Panc1 (cell line): ENCODE measurements at regions not wholly inside any gene's neighbourhood (a gene's known extent, or its start where the extent isn't known, plus 50 kb on each side); places are given as distances from the start of the nearest gene placed in this dataset.

Experiments
- ATAC-seq: fragments of 200-7000 bp; cut with Tn5 transposase; 2 replicates; pipeline ENCODE4 v1.9.1; 2020; ENCODE audit warnings: mild to moderate bottlenecking, moderate library complexity
- BruUV-seq: library from RNA; stranded (reverse); fragments of 400-500 nt; replicated peaks from 2 replicates; lab custom pipeline; 2021; lab: Mats Ljungman, UMichigan
- CTCF ChIA-PET: fragments of 300-600 bp; sonication (Branson Sonifier 250); formaldehyde crosslinking; loops from one replicate; lab custom pipeline; 2022; ENCODE audit warnings: antibody characterized with exemption; lab: Charles Lee
- POLR2A ChIA-PET: fragments of 300-600 bp; sonication (Branson Sonifier 250); formaldehyde crosslinking; loops from one replicate; lab custom pipeline; 2022; ENCODE audit warnings: antibody characterized with exemption; lab: Charles Lee
- DNase-seq: peaks from one replicate; pipeline ENCODE4 v3.0.0-alpha.2; 2010; ENCODE audit warnings: low read depth, low spot score
- H3K27ac ChIP-seq: 2 replicates; pipeline ENCODE4 v1.5.1; 2011; ENCODE audit warnings: mild to moderate bottlenecking, low read length, inconsistent platforms
- H3K27me3 ChIP-seq: fragments of 200-500 bp; sonication (Bioruptor generic); 2 replicates; pipeline ENCODE4 v1.6.0; 2014; ENCODE audit warnings: low read length, inconsistent platforms; ENCODE audit not compliant: control insufficient read depth, insufficient read depth
- H3K36me3 ChIP-seq: fragments of 200-500 bp; sonication (Bioruptor generic); 2 replicates; pipeline ENCODE4 v1.5.1; 2014; ENCODE audit warnings: inconsistent platforms, mild to moderate bottlenecking, low read length, moderate library complexity; ENCODE audit not compliant: control insufficient read depth, insufficient read depth
- H3K4me1 ChIP-seq: 2 replicates; pipeline ENCODE4 v1.5.1; 2011; ENCODE audit warnings: inconsistent platforms, mild to moderate bottlenecking, low read length, moderate library complexity; ENCODE audit not compliant: control insufficient read depth, insufficient read depth
- H3K4me3 ChIP-seq, 2 experiments: 2 replicates each; pipeline ENCODE4 v1.5.1; 2011 to 2012; ENCODE audit warnings: low read depth in 2 of 2, low read length in 2 of 2, mild to moderate bottlenecking in 2 of 2, inconsistent platforms in 1 of 2, moderate library complexity in 1 of 2
- H3K9me3 ChIP-seq: fragments of 200-500 bp; sonication (Bioruptor generic); 2 replicates; pipeline ENCODE4 v1.5.1; 2014; ENCODE audit warnings: low read depth, mild to moderate bottlenecking, inconsistent platforms, low read length, moderate library complexity; ENCODE audit not compliant: control insufficient read depth, insufficient read depth
- POLR2AphosphoS5 ChIP-seq: IDR thresholded peaks from 2 replicates; pipeline ENCODE4 v1.6.1; 2012; ENCODE audit warnings: mild to moderate bottlenecking, low read depth, low read length, moderate library complexity
- SIN3A ChIP-seq: IDR thresholded peaks from 2 replicates; pipeline ENCODE4 v1.6.1; 2012; ENCODE audit warnings: low read depth, mild to moderate bottlenecking, low read length, moderate library complexity, borderline replicate concordance; ENCODE audit not compliant: insufficient read depth
- TCF7L2 ChIP-seq: IDR thresholded peaks from 2 replicates; pipeline ENCODE4 v1.6.1; 2011; ENCODE audit warnings: mild to moderate bottlenecking, low read depth, low read length, inconsistent platforms
- in situ Hi-C: cut with HindIII; loops from 2 replicates; pipeline ENCODE4 v1.10.0; 2016; ENCODE audit warnings: low sequenced_read_pairs, low pct_unique_long_range_greater_than_20kb
- intact Hi-C: fragments of 100-400 bp; cut with micrococcal nuclease; formaldehyde crosslinking; loops from one replicate; pipeline ENCODE4 v1.10.0; 2022; ENCODE audit not compliant: unreplicated experiment
- TF ChIP-seq, protein P1 (sequence below): fragments of 450-650 bp; IDR thresholded peaks from 2 replicates; pipeline ENCODE4 v1.5.1; 2017; ENCODE audit warnings: mild to moderate bottlenecking
- TF ChIP-seq, protein P2 (sequence below), 2 experiments: IDR thresholded peaks; 2 replicates each; pipeline ENCODE4 v1.6.1; 2011 to 2012; ENCODE audit warnings: low read depth in 2 of 2, control low read depth in 1 of 2, low read length in 1 of 2, mild to moderate bottlenecking in 1 of 2, moderate library complexity in 1 of 2; ENCODE audit not compliant: insufficient read depth in 1 of 2

DNA sequence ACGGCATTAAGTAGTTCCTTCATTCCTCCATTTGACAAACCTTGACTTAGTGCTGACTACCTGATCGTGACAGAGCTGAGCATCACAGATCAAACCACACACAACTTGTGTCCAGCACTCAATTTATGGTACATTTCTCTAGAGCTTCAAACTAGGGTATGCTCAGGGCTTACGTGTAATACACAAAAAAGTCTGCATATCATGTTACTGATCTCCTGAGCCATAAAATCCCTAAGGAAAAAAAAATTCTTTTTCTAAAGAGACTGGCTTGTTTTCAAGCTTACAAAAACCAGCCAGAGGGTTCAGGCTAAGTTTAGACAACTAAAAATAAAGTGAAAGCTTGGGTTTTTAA is 88.0 kb upstream of the ALKAL2 start:
- CTCF ChIA-PET, result no interaction called here
- no TSS peak for BruUV-seq
- no peak for TF ChIP-seq SIN3A
- TF ChIP-seq, protein P1, sequence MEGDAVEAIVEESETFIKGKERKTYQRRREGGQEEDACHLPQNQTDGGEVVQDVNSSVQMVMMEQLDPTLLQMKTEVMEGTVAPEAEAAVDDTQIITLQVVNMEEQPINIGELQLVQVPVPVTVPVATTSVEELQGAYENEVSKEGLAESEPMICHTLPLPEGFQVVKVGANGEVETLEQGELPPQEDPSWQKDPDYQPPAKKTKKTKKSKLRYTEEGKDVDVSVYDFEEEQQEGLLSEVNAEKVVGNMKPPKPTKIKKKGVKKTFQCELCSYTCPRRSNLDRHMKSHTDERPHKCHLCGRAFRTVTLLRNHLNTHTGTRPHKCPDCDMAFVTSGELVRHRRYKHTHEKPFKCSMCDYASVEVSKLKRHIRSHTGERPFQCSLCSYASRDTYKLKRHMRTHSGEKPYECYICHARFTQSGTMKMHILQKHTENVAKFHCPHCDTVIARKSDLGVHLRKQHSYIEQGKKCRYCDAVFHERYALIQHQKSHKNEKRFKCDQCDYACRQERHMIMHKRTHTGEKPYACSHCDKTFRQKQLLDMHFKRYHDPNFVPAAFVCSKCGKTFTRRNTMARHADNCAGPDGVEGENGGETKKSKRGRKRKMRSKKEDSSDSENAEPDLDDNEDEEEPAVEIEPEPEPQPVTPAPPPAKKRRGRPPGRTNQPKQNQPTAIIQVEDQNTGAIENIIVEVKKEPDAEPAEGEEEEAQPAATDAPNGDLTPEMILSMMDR, result no peak
- Histone ChIP-seq H3K27ac (no peak overlapping the region), H3K4me3 (no peak overlapping the region), H3K36me3 (no peaks in the 10 kb centered on the region), H3K27me3 (no peaks in the 10 kb centered on the region), H3K4me1 (no peaks in the 10 kb centered on the region), H3K9me3 (no peaks in the 10 kb centered on the region)
- ATAC-seq (no peak), DNase-seq (no peak)
- POLR2A ChIA-PET, result no interaction called here
- in situ Hi-C loops (no loop called here), intact Hi-C loops (no loop called here)

DNA sequence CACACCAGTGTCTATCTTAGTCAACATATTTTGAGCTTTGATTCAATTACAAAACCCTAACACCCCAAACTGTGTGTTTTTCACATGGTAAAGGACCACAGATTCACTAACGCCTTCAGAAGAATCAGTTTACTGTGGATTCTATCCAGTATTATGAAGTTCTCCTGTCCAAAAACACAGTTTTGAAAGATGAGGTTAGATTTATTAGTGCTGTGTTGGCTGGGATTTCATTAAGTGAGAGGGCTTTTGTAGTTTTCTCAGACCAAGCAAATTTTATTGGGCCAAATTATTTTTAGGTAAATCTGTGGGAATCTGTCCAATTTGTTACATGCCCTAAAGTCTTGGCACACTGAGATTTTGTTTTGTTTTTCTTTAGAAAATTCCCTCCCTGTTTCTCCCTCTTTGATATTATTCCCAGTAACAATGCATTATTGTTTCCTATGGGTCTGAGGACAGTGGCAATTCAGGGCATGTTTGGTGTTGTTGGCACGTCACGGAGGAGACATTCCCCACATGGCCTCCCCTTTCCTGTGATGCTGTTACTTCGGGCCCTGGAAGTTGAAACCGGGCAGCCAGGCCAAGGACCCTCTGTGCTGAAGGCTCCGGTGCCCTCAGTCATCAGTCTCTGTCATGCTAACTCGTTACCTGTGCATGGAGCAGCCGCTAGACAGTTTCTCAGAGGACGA is 87.5 kb upstream of the ALKAL2 start:
- intact Hi-C loops (no loop called here), in situ Hi-C loops (no loop called here)
- no peak overlapping the region for H3K27ac ChIP-seq
- H3K4me3 ChIP-seq, result no peak overlapping the region
- ATAC-seq, result no peak
- H3K36me3 ChIP-seq, result no peaks in the 10 kb centered on the region
- TF ChIP-seq, protein P1, result no peak
- TF ChIP-seq SIN3A (no peak), TCF7L2 (no peak), POLR2AphosphoS5 (no peak)
- TF ChIP-seq, protein P2, sequence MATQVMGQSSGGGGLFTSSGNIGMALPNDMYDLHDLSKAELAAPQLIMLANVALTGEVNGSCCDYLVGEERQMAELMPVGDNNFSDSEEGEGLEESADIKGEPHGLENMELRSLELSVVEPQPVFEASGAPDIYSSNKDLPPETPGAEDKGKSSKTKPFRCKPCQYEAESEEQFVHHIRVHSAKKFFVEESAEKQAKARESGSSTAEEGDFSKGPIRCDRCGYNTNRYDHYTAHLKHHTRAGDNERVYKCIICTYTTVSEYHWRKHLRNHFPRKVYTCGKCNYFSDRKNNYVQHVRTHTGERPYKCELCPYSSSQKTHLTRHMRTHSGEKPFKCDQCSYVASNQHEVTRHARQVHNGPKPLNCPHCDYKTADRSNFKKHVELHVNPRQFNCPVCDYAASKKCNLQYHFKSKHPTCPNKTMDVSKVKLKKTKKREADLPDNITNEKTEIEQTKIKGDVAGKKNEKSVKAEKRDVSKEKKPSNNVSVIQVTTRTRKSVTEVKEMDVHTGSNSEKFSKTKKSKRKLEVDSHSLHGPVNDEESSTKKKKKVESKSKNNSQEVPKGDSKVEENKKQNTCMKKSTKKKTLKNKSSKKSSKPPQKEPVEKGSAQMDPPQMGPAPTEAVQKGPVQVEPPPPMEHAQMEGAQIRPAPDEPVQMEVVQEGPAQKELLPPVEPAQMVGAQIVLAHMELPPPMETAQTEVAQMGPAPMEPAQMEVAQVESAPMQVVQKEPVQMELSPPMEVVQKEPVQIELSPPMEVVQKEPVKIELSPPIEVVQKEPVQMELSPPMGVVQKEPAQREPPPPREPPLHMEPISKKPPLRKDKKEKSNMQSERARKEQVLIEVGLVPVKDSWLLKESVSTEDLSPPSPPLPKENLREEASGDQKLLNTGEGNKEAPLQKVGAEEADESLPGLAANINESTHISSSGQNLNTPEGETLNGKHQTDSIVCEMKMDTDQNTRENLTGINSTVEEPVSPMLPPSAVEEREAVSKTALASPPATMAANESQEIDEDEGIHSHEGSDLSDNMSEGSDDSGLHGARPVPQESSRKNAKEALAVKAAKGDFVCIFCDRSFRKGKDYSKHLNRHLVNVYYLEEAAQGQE (IDR thresholded peaks at IDR 0.05; ENCODE audit: insufficient read depth in 1 of 2, low read depth in 2 of 2, low read length in 1 of 2), result no peak
- ChIA-PET POLR2A (no interaction called here), CTCF (no interaction called here)
- no peaks in the 10 kb centered on the region for H3K27me3 ChIP-seq
- no peak for DNase-seq
- BruUV-seq, result no TSS peak
- no peaks in the 10 kb centered on the region for H3K9me3 ChIP-seq
- H3K4me1 ChIP-seq, result no peaks in the 10 kb centered on the region
